Ishikawa (cell line): ENCODE measurements at regions not wholly inside any gene's neighbourhood (a gene's known extent, or its start where the extent isn't known, plus 50 kb on each side); places are given as distances from the start of the nearest gene placed in this dataset.

Source experiments
- CEBPB ChIP-seq: IDR thresholded peaks from 2 replicates; pipeline ENCODE4 v1.6.1; 2012
- MAX ChIP-seq: IDR thresholded peaks from 2 replicates; pipeline ENCODE4 v1.6.1; 2012
- NFIC ChIP-seq: IDR thresholded peaks from 2 replicates; pipeline ENCODE4 v1.6.1; 2012
- RAD21 ChIP-seq: IDR thresholded peaks from 2 replicates; pipeline ENCODE4 v1.6.1; 2012; ENCODE audit warnings: low read depth
- REST ChIP-seq: IDR thresholded peaks from 2 replicates; pipeline ENCODE4 v1.6.1; 2012; ENCODE audit warnings: low read depth, mild to moderate bottlenecking
- TAF1 ChIP-seq: IDR thresholded peaks from 2 replicates; pipeline ENCODE4 v1.6.1; 2012; ENCODE audit warnings: low read depth, mild to moderate bottlenecking
- TCF12 ChIP-seq: IDR thresholded peaks from 2 replicates; pipeline ENCODE4 v1.6.1; 2012; ENCODE audit warnings: low read depth
- TEAD4 ChIP-seq: IDR thresholded peaks from 2 replicates; pipeline ENCODE4 v1.6.1; 2012

GRCh38 chr2:12240206-12240605, 476.5 kb upstream of the TRIB2 start:
- TF ChIP-seq TAF1: no peak
- TF ChIP-seq RAD21: no peak
- no peak for TF ChIP-seq NFIC
- no peak for TF ChIP-seq MAX
- TF ChIP-seq REST: no peak
- no peak for TF ChIP-seq TCF12
- TF ChIP-seq CEBPB: no peak
- TF ChIP-seq TEAD4: no peak
